GM18505 (cell line): ENCODE measurements at regions not wholly inside any gene's neighbourhood (a gene's known extent, or its start where the extent isn't known, plus 50 kb on each side); places are given as distances from the start of the nearest gene placed in this dataset.

Experiments used
- ATAC-seq: cut with Tn5 transposase; IDR thresholded peaks from one replicate; pipeline ENCODE4 v1.9.1; 2021; ENCODE audit not compliant: unreplicated experiment
- POLR2A ChIP-seq: IDR thresholded peaks from 4 replicates; pipeline ENCODE4 v1.6.1; 2011; ENCODE audit warnings: borderline replicate concordance; ENCODE audit not compliant: insufficient read depth, insufficient read length; ENCODE audit errors: extremely low read depth

GRCh38 chr2:212854771-212855170 lies 296.6 kb downstream of the IKZF2 start:
- TF ChIP-seq POLR2A: no peak
- no peak for ATAC-seq

- no peak for ATAC-seq
- TF ChIP-seq POLR2A: no peak
These were observed 297.3 kb downstream of the IKZF2 start for GRCh38 chr2:212854116-212854515.

GRCh38 chr2:212845941-212846340 lies 305.5 kb downstream of the IKZF2 start:
- no peak for ATAC-seq
- TF ChIP-seq POLR2A: no peak

GRCh38 chr2:212843409-212844199 lies 305.0 kb upstream of the ERBB4 start:
- no peak for TF ChIP-seq POLR2A
- ATAC-seq: no peak

GRCh38 chr2:212842544-212843185 lies 304.1 kb upstream of the ERBB4 start:
- no peak for ATAC-seq

GRCh38 chr2:212841460-212841859 lies 302.9 kb upstream of the ERBB4 start:
- TF ChIP-seq POLR2A: no peak
- ATAC-seq: no peak

More at GRCh38 chr2:212842544-212843185, 304.1 kb upstream of the ERBB4 start:
- no peak for TF ChIP-seq POLR2A

GRCh38 chr2:212832211-212833195 lies 293.9 kb upstream of the ERBB4 start:
- TF ChIP-seq POLR2A: no peak
- no peak for ATAC-seq

GRCh38 chr2:212831671-212832199 lies 293.1 kb upstream of the ERBB4 start:
- ATAC-seq: no peak
- TF ChIP-seq POLR2A: no peak

- no peak for TF ChIP-seq POLR2A
- no peak for ATAC-seq
These were observed 277.7 kb upstream of the ERBB4 start for GRCh38 chr2:212816267-212816666.

GRCh38 chr2:212815453-212815852 lies 276.9 kb upstream of the ERBB4 start:
- peak; percentile 55 for ATAC-seq
- TF ChIP-seq POLR2A: no peak

GRCh38 chr2:212814941-212815340 lies 276.3 kb upstream of the ERBB4 start:
- TF ChIP-seq POLR2A: no peak
- ATAC-seq: no peak

GRCh38 chr2:212811921-212812320 lies 273.3 kb upstream of the ERBB4 start:
- ATAC-seq: no peak
- no peak for TF ChIP-seq POLR2A
